SJSA1 (cell line): ENCODE measurements at regions not wholly inside any gene's neighbourhood (a gene's known extent, or its start where the extent isn't known, plus 50 kb on each side); places are given as distances from the start of the nearest gene placed in this dataset.

Experiments used
- DNase-seq, 2 experiments: peaks; one replicate each; pipeline ENCODE4 v3.0.0-alpha.2; 2015 to 2020; ENCODE audit warnings: low spot score in 2 of 2, low read depth in 1 of 2
- H3K27ac ChIP-seq: fragments of 250-450 bp; sonication (Bioruptor Pico); 2 replicates; pipeline ENCODE4 v1.5.1; 2020; ENCODE audit warnings: mild to moderate bottlenecking, moderate library complexity
- H3K27me3 ChIP-seq: fragments of 250-450 bp; sonication (Bioruptor Pico); replicated peaks from 2 replicates; pipeline ENCODE4 v1.5.1; 2020; ENCODE audit warnings: mild to moderate bottlenecking, moderate library complexity
- H3K36me3 ChIP-seq: fragments of 250-450 bp; sonication (Bioruptor Pico); 2 replicates; pipeline ENCODE4 v1.5.1; 2020; ENCODE audit warnings: mild to moderate bottlenecking
- H3K4me1 ChIP-seq: fragments of 250-450 bp; sonication (Bioruptor Pico); replicated peaks from 2 replicates; pipeline ENCODE4 v1.6.1; 2021; ENCODE audit warnings: mild to moderate bottlenecking
- H3K4me3 ChIP-seq: fragments of 250-450 bp; sonication (Bioruptor Pico); 2 replicates; pipeline ENCODE4 v1.5.1; 2020; ENCODE audit warnings: mild to moderate bottlenecking
- H3K9me3 ChIP-seq: fragments of 250-450 bp; sonication (Bioruptor Pico); replicated peaks from 2 replicates; pipeline ENCODE4 v1.5.1; 2020; ENCODE audit warnings: mild to moderate bottlenecking

GRCh38 chr10:78361031-78361430 is 327.4 kb downstream of the RPS24 start:
- no peak overlapping the region for H3K27ac ChIP-seq
- H3K36me3 ChIP-seq, result no peaks in the 10 kb centered on the region
- DNase-seq, result no peak
- no peak overlapping the region for H3K4me3 ChIP-seq
- H3K9me3 ChIP-seq, result no peaks in the 10 kb centered on the region
- H3K4me1 ChIP-seq, result peaks cover 8% of the 10 kb centered on the region
- no peaks in the 10 kb centered on the region for H3K27me3 ChIP-seq

DNA sequence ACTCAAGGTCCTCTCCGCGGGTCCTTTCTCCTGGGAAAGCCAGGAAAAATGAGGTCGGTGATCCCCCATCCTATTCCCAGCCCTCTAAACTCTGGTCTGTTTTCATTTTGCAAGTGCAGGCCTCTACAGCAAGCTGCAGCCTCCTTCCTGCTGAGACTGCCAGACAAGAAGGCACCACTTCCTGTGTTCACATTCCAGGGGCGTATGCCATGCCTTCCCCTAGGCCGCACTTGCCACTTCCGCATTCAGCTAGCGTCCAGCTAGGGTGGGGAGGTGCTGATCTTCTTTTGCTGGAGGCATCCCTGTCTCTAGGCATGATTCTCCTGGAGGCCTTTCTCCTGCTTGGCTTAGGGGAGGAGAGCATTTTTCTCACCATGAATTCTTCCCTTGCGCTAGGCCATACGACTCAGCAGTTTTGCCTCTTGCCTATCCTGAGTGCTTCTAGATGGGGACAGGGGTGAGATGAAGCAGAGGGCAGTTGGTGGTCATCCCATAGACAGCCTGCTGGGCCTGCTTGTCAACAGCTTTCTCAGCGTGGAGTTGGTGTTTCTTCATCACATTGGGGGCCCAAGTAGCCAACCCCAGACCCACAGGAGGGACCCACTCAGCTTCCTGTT is 328.9 kb downstream of the RPS24 start:
- peak; percentile 22 to 52 for DNase-seq
- Histone ChIP-seq H3K27ac (no peak overlapping the region), H3K4me3 (no peak overlapping the region), H3K27me3 (no peaks in the 10 kb centered on the region), H3K9me3 (no peaks in the 10 kb centered on the region), H3K36me3 (no peaks in the 10 kb centered on the region), H3K4me1 (peaks cover 8% of the 10 kb centered on the region)

- Histone ChIP-seq H3K36me3 (no peaks in the 10 kb centered on the region), H3K9me3 (no peaks in the 10 kb centered on the region), H3K27ac (no peak overlapping the region), H3K4me3 (no peak overlapping the region), H3K4me1 (peaks cover 8% of the 10 kb centered on the region), H3K27me3 (no peaks in the 10 kb centered on the region)
- DNase-seq, result no peak
Observed at GRCh38 chr10:78363190-78363589, 329.5 kb downstream of the RPS24 start.

GRCh38 chr10:78365694-78366093 is 332.0 kb downstream of the RPS24 start:
- no peak for DNase-seq
- Histone ChIP-seq H3K4me1 (peaks cover 8% of the 10 kb centered on the region), H3K27me3 (no peaks in the 10 kb centered on the region), H3K9me3 (no peaks in the 10 kb centered on the region), H3K27ac (no peak overlapping the region), H3K36me3 (no peaks in the 10 kb centered on the region), H3K4me3 (no peak overlapping the region)

DNA sequence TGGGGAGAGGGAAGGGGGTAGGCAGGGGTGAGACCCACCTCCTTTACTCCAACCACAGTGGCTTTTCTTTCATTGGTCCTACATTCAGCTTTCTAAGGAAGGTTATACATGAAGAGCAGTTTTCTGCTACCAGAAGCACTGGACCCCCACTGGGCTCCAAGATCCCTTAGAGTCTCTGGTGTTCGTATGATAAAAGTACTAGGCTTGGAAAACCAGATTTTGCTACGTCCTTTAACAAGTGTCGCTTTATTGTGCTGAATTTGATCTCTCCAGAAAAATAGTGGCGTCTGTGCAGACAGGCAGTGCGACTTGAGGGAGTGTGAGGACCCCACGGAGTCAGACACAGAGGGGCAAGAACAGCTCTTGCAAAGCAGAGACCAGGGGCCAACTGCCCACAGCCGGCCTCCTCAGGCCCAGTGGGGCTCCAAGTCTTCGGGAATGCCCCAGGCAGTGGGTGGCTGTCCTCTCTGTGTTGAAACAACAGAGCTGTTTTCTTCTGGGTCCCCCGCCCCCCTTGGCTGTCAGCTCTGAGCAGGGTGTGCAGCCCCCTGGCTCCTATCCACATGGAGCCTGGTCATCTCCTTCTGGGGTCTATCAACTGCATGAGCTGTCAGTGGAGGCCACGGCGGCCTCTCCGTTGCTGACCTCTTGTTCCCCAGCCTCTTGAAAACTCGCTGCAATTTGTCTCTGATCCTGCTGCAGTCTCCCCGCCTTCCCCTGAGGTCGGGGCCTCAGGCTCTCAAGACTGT is 333.2 kb downstream of the RPS24 start:
- Histone ChIP-seq H3K27ac (no peak overlapping the region), H3K4me1 (peaks cover 8% of the 10 kb centered on the region), H3K36me3 (no peaks in the 10 kb centered on the region), H3K4me3 (no peak overlapping the region), H3K9me3 (no peaks in the 10 kb centered on the region), H3K27me3 (no peaks in the 10 kb centered on the region)
- DNase-seq, result no peak

DNA sequence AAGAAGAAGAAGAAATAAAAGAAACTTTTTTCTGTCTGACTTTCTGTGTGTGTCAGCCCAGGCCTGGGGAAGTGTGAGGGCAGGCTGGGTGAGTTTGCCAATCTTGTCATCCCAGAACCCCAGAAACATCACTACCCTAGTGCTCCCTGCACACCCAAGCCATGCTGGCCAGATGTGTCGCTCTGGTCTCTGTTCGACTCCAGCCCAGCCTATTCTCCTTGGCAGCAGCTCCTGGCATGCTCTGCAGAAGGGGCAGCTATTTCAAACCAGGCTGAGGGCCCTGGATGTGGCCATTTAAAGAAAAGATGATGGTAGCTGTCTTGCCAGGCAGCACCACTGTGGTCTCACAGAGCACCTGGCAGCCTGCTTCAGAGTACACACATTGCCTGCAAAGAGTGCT is 334.1 kb downstream of the RPS24 start:
- Histone ChIP-seq H3K9me3 (no peaks in the 10 kb centered on the region), H3K4me3 (no peak overlapping the region), H3K27ac (no peak overlapping the region), H3K4me1 (peaks cover under 1% of the 10 kb centered on the region), H3K36me3 (no peaks in the 10 kb centered on the region), H3K27me3 (no peaks in the 10 kb centered on the region)
- DNase-seq, result no peak

GRCh38 chr10:78371136-78371535 is 337.5 kb downstream of the RPS24 start:
- Histone ChIP-seq H3K27ac (no peak overlapping the region), H3K36me3 (no peaks in the 10 kb centered on the region), H3K4me3 (no peak overlapping the region), H3K27me3 (no peaks in the 10 kb centered on the region), H3K9me3 (no peaks in the 10 kb centered on the region), H3K4me1 (no peaks in the 10 kb centered on the region; the same call in 1 of the 2 replicates)
- no peak for DNase-seq

DNA sequence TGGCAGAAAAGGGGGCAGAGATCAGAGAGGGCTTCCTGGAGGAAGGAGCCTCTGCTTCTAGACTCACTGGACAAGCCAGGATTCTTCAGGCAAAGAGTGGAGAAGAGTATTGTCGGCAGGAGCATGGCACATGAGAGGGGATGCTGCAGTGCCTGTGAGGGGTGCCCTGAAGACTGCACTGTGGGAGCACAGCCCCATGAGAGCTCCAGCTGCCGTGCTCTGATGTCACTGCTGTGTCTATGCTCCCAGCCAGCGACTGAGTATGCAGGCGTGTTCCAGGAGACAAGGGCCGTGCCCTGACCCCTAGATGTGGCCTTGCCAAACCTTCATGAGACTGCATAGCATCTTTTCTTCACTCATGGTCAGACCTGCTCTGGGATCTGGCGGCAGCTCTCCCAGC is 339.1 kb downstream of the RPS24 start:
- no peak for DNase-seq
- H3K9me3 ChIP-seq, result no peaks in the 10 kb centered on the region
- H3K36me3 ChIP-seq, result no peaks in the 10 kb centered on the region
- H3K4me3 ChIP-seq, result no peak overlapping the region
- H3K27ac ChIP-seq, result no peak overlapping the region
- peaks cover 14% of the 10 kb centered on the region for H3K4me1 ChIP-seq
- H3K27me3 ChIP-seq, result no peaks in the 10 kb centered on the region

DNA sequence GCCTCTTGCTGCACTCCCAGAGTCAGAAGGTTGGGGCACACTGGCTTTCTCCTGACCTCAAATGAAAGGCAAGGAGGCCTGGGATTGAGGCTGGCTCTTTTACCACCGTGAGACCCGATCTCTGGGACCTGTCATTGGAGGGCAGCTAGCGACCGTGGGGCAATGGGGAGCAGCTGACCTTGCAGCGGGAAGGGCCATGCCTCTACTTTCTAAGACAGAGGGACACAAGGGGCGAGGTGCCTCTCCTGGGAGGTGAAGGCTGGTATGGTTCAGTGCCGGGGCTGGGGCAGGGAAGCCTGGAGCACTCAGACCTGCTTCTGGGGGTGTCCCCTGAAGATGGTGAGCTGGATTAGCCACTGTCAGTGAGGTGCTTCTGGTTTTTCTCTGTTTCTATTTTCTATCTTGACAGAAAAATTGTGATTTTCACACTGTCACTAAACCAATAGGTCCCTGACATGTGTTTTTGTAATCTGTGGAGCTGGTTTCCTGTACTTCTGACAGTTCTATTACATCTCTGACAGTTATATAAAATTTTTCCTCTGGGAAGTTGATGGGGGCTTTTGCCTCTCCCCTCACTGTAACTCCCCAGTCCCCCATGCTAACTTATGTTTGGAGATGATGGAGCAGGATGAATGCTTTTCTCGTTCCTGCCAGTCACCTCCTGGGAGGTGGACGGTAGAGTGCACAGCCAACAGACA is 340.8 kb downstream of the RPS24 start:
- no peak for DNase-seq
- H3K27me3 ChIP-seq, result no peaks in the 10 kb centered on the region

GRCh38 chr10:78375854-78376785 is 342.5 kb downstream of the RPS24 start:
- H3K4me3 ChIP-seq, result no peak overlapping the region
- no peak for DNase-seq
- no peak overlapping the region for H3K27ac ChIP-seq
- no peaks in the 10 kb centered on the region for H3K9me3 ChIP-seq
- H3K36me3 ChIP-seq, result no peaks in the 10 kb centered on the region
- no peaks in the 10 kb centered on the region for H3K27me3 ChIP-seq
- H3K4me1 ChIP-seq, result peaks cover 21% of the 10 kb centered on the region

More for the DNA sequence above, 340.8 kb downstream of the RPS24 start:
- H3K36me3 ChIP-seq, result no peaks in the 10 kb centered on the region
- H3K4me3 ChIP-seq, result no peak overlapping the region
- H3K27ac ChIP-seq, result no peak overlapping the region
- peaks cover 21% of the 10 kb centered on the region for H3K4me1 ChIP-seq
- no peaks in the 10 kb centered on the region for H3K9me3 ChIP-seq

GRCh38 chr10:78377356-78377755 is 343.7 kb downstream of the RPS24 start:
- Histone ChIP-seq H3K36me3 (no peaks in the 10 kb centered on the region), H3K4me3 (no peak overlapping the region), H3K27ac (no peak overlapping the region), H3K4me1 (peaks cover 21% of the 10 kb centered on the region), H3K9me3 (no peaks in the 10 kb centered on the region), H3K27me3 (no peaks in the 10 kb centered on the region)
- peak in 1 of 2 experiments; percentile 75 for DNase-seq

- H3K4me3 ChIP-seq, result no peak overlapping the region
- H3K36me3 ChIP-seq, result no peaks in the 10 kb centered on the region
- peaks cover 21% of the 10 kb centered on the region for H3K4me1 ChIP-seq
- no peaks in the 10 kb centered on the region for H3K27me3 ChIP-seq
- no peaks in the 10 kb centered on the region for H3K9me3 ChIP-seq
- no peak for DNase-seq
- no peak overlapping the region for H3K27ac ChIP-seq
Observed at GRCh38 chr10:78378192-78378591, 344.5 kb downstream of the RPS24 start.

- H3K27ac ChIP-seq, result no peak overlapping the region
- no peak for DNase-seq
- no peak overlapping the region for H3K4me3 ChIP-seq
- H3K9me3 ChIP-seq, result no peaks in the 10 kb centered on the region; the same call in 1 of the 2 replicates
- H3K4me1 ChIP-seq, result peaks cover 21% of the 10 kb centered on the region
- no peaks in the 10 kb centered on the region for H3K36me3 ChIP-seq
- H3K27me3 ChIP-seq, result no peaks in the 10 kb centered on the region
Observed at GRCh38 chr10:78381107-78381506, 347.4 kb downstream of the RPS24 start.
